A549 (cell line): ENCODE measurements at regions not wholly inside any gene's neighbourhood (a gene's known extent, or its start where the extent isn't known, plus 50 kb on each side); places are given as distances from the start of the nearest gene placed in this dataset.

ENCODE experiments used
- ATAC-seq, 2 experiments: fragments of 200-7000 bp in 1 of 2; fragments of >200 bp in 1 of 2; cut with Nextera tagmentation in 1 of 2; cut with Tn5 transposase in 1 of 2; 3 replicates each; pipeline versions ENCODE4 v1.8.0 to v1.9.1; 2018 to 2020; ENCODE audit warnings: mild to moderate bottlenecking in 1 of 2, moderate library complexity in 1 of 2
- CTCF ChIA-PET: fragments of 300-600 bp; sonication (Branson Sonifier 250); formaldehyde crosslinking; extraction: SDS; loops from one replicate; lab custom pipeline; 2021; ENCODE audit warnings: antibody characterized with exemption, inconsistent platforms; lab: Yijun Ruan, JAX
- POLR2A ChIA-PET: fragments of 350-600 bp; formaldehyde crosslinking; extraction: SDS; loops from one replicate; lab custom pipeline; 2021; ENCODE audit warnings: antibody characterized with exemption, inconsistent platforms; lab: Yijun Ruan, JAX
- DNase-seq, 2 experiments: peaks; one replicate each; pipeline versions ENCODE4 v3.0.0 to v3.0.0-alpha.2; 2011 to 2016; ENCODE audit warnings: low read depth in 1 of 2, low spot score in 1 of 2
- FAIRE-seq: peaks from 2 replicates; lab custom pipeline; 2011; peaks lifted over from hg19 to GRCh38; lab: Jason Lieb, UNC
- H3K27ac ChIP-seq, 2 experiments: fragments of >200 bp; sonication (Bioruptor Twin); formaldehyde crosslinking; 3 replicates each; pipeline ENCODE4 v1.5.1; 2016 to 2017
- H3K4me1 ChIP-seq: fragments of >200 bp; sonication (Bioruptor Twin); formaldehyde crosslinking; 3 replicates; pipeline ENCODE4 v1.6.1; 2016
- H3K4me2 ChIP-seq: fragments of >200 bp; sonication (Bioruptor Twin); formaldehyde crosslinking; 3 replicates; pipeline ENCODE4 v1.6.1; 2016
- H3K4me3 ChIP-seq: fragments of >200 bp; sonication (Bioruptor Twin); formaldehyde crosslinking; 3 replicates; pipeline ENCODE4 v1.5.1; 2016
- H3K9me3 ChIP-seq: fragments of >200 bp; sonication (Bioruptor Twin); formaldehyde crosslinking; 3 replicates; pipeline ENCODE4 v1.6.1; 2016
- BHLHE40 ChIP-seq: IDR thresholded peaks from 2 replicates; pipeline ENCODE4 v1.6.1; 2012; ENCODE audit warnings: low read depth, low read length, inconsistent platforms
- CBX8 ChIP-seq: fragments of 200-600 bp; sonication (generic); IDR thresholded peaks from 2 replicates; pipeline ENCODE4 v1.6.1; 2016
- CHD2 ChIP-seq: fragments of 150-350 bp; IDR thresholded peaks from 2 replicates; pipeline ENCODE4 v1.6.1; 2014; ENCODE audit warnings: low read length; ENCODE audit not compliant: partially characterized antibody
- CHD4 ChIP-seq: fragments of 200-600 bp; sonication (generic); IDR thresholded peaks from 2 replicates; pipeline ENCODE4 v1.6.1; 2016; ENCODE audit warnings: antibody characterized with exemption, mild to moderate bottlenecking, borderline replicate concordance
- E2F6 ChIP-seq: IDR thresholded peaks from 2 replicates; pipeline ENCODE4 v1.6.1; 2012; ENCODE audit warnings: low read depth, borderline replicate concordance
- EHF ChIP-seq: fragments of 250-450 bp; sonication (Bioruptor Pico); IDR thresholded peaks from 2 replicates; pipeline ENCODE4 v1.5.0; 2020; ENCODE audit warnings: mild to moderate bottlenecking
- EHMT2 ChIP-seq: fragments of 200-600 bp; sonication (generic); IDR thresholded peaks from 2 replicates; pipeline ENCODE4 v1.6.1; 2016; ENCODE audit warnings: antibody characterized with exemption, low read depth, mild to moderate bottlenecking, moderate library complexity
- ESRRA ChIP-seq: fragments of 150-350 bp; IDR thresholded peaks from 2 replicates; pipeline ENCODE4 v1.6.1; 2014; ENCODE audit warnings: mild to moderate bottlenecking, low read length, borderline replicate concordance
- FOXS1 ChIP-seq: fragments of 250-450 bp; sonication (Bioruptor Pico); IDR thresholded peaks from 2 replicates; pipeline ENCODE4 v1.5.0; 2020; ENCODE audit warnings: mild to moderate bottlenecking, moderate library complexity
- GATA3 ChIP-seq: IDR thresholded peaks from 2 replicates; pipeline ENCODE4 v1.6.1; 2012; ENCODE audit warnings: borderline replicate concordance
- HEYL ChIP-seq: fragments of 250-450 bp; sonication (Bioruptor Pico); IDR thresholded peaks from 2 replicates; pipeline ENCODE4 v1.8.0; 2021; ENCODE audit warnings: mild to moderate bottlenecking, moderate library complexity
- HOXA7 ChIP-seq: fragments of 250-450 bp; sonication (Bioruptor Pico); IDR thresholded peaks from 2 replicates; pipeline ENCODE4 v1.5.0; 2020; ENCODE audit warnings: mild to moderate bottlenecking, moderate library complexity
- HOXB13 ChIP-seq: fragments of 250-450 bp; sonication (Bioruptor Pico); IDR thresholded peaks from 2 replicates; pipeline ENCODE4 v1.5.0; 2020; ENCODE audit warnings: low read depth, mild to moderate bottlenecking, moderate library complexity
- KDM1A ChIP-seq: fragments of 200-600 bp; sonication (generic); IDR thresholded peaks from 2 replicates; pipeline ENCODE4 v1.6.1; 2016; ENCODE audit warnings: low read depth, mild to moderate bottlenecking
- KDM5A ChIP-seq: fragments of 200-600 bp; sonication (generic); IDR thresholded peaks from 2 replicates; pipeline ENCODE4 v1.6.1; 2016; ENCODE audit warnings: antibody characterized with exemption, mild to moderate bottlenecking
- MAFK ChIP-seq: fragments of 450-650 bp; IDR thresholded peaks from 2 replicates; pipeline ENCODE4 v1.6.1; 2014; ENCODE audit not compliant: partially characterized antibody
- MYC ChIP-seq: IDR thresholded peaks from 2 replicates; pipeline ENCODE4 v1.6.1; 2012; ENCODE audit warnings: mild to moderate bottlenecking, inconsistent platforms, low read length, improper control_type of control experiment, borderline replicate concordance
- NFE2L2 ChIP-seq: fragments of 150-350 bp; conservative IDR thresholded peaks from 2 replicates; pipeline ENCODE4 v1.6.1; 2014; ENCODE audit warnings: low read length
- NPAS2 ChIP-seq: fragments of 250-450 bp; sonication (Bioruptor Pico); IDR thresholded peaks from 2 replicates; pipeline ENCODE4 v1.8.0; 2022; ENCODE audit warnings: mild to moderate bottlenecking, moderate library complexity, borderline replicate concordance
- NR3C1 ChIP-seq: fragments of >200 bp; sonication (Bioruptor Twin); formaldehyde crosslinking; IDR thresholded peaks from 3 replicates; pipeline ENCODE4 v1.6.1; 2017
- POLR2AphosphoS2 ChIP-seq: conservative IDR thresholded peaks from 2 replicates; pipeline ENCODE4 v1.6.1; 2012; ENCODE audit warnings: low read length, improper control_type of control experiment, inconsistent platforms
- RAD21 ChIP-seq, 2 experiments: fragments of >200 bp in 1 of 2; sonication (Bioruptor Twin) in 1 of 2; formaldehyde crosslinking in 1 of 2; IDR thresholded peaks in 1 of 2; conservative IDR thresholded peaks in 1 of 2; 2 replicates in 1 of 2; 3 replicates in 1 of 2; pipeline ENCODE4 v1.6.1; 2012 to 2018; ENCODE audit warnings: inconsistent platforms in 1 of 2
- RARB ChIP-seq: fragments of 250-450 bp; sonication (Bioruptor Pico); IDR thresholded peaks from 2 replicates; pipeline ENCODE4 v1.8.0; 2021; ENCODE audit warnings: mild to moderate bottlenecking, moderate library complexity
- RFX5 ChIP-seq: fragments of 450-650 bp; IDR thresholded peaks from 2 replicates; pipeline ENCODE4 v1.7.1; 2014; ENCODE audit warnings: antibody characterized with exemption, mild to moderate bottlenecking, moderate library complexity
- RNF2 ChIP-seq: fragments of 200-600 bp; sonication (generic); IDR thresholded peaks from 2 replicates; pipeline ENCODE4 v1.6.1; 2016; ENCODE audit warnings: low read depth, mild to moderate bottlenecking, antibody characterized with exemption, moderate library complexity, borderline replicate concordance
- TP53 ChIP-seq: fragments of 250-450 bp; sonication (Bioruptor Pico); IDR thresholded peaks from 2 replicates; pipeline ENCODE4 v1.5.0; 2021; ENCODE audit warnings: mild to moderate bottlenecking, moderate library complexity
- ZC3H11A ChIP-seq: fragments of 450-650 bp; IDR thresholded peaks from 2 replicates; pipeline ENCODE4 v1.6.1; 2014; ENCODE audit warnings: antibody characterized with exemption, mild to moderate bottlenecking
- ZFP36 ChIP-seq: fragments of 450-650 bp; IDR thresholded peaks from 2 replicates; pipeline ENCODE4 v1.6.1; 2014; ENCODE audit warnings: borderline replicate concordance; ENCODE audit not compliant: partially characterized antibody
- ZNF302 ChIP-seq: fragments of 250-450 bp; sonication (Bioruptor Pico); IDR thresholded peaks from 2 replicates; pipeline ENCODE4 v1.9.0; 2021; ENCODE audit warnings: inconsistent platforms, mild to moderate bottlenecking, moderate library complexity
- ZSCAN20 ChIP-seq: fragments of 250-450 bp; sonication (Bioruptor Pico); IDR thresholded peaks from 2 replicates; pipeline ENCODE4 v1.8.0; 2022; ENCODE audit warnings: mild to moderate bottlenecking, moderate library complexity
- WGBS: methylation state at CpG from one replicate; pipeline ENCODE4 v1.1.6; 2017; ENCODE audit errors: missing lambda C conversion rate; 5-methylcytosine and 5-hydroxymethylcytosine counted together

- Histone ChIP-seq H3K27ac (no peak overlapping the region), H3K4me2 (no peak overlapping the region), H3K9me3 (no peaks in the 10 kb centered on the region), H3K4me3 (no peak overlapping the region), H3K4me1 (no peaks in the 10 kb centered on the region)
- WGBS: 82% methylated on average over 1 of the region's 1 CpG
- ChIA-PET CTCF (no interaction called here), POLR2A (no interaction called here)
- ATAC-seq: no peak
- TF ChIP-seq ZSCAN20 (CRISPR knock-in tag) (no peak), KDM1A (no peak), RAD21 (conservative IDR thresholded peaks at IDR 0.05 in 1 of 2, IDR thresholded peaks at IDR 0.05 in 1 of 2) (no peak), RNF2 (no peak), EHMT2 (no peak), ZFP36 (no peak), ESRRA (no peak), KDM5A (no peak), NR3C1 (no peak), CHD4 (no peak), BHLHE40 (no peak), MYC (no peak), POLR2AphosphoS2 (no peak), EHF (CRISPR knock-in tag) (no peak), HEYL (CRISPR knock-in tag) (no peak), ZNF302 (CRISPR knock-in tag) (no peak), NFE2L2 (no peak)
- DNase-seq: no peak
- FAIRE-seq: no peak
Measured at GRCh38 chr1:58997637-58998036, 213.8 kb upstream of the JUN start.

- Histone ChIP-seq H3K27ac (no peak overlapping the region), H3K4me3 (no peak overlapping the region), H3K4me2 (no peak overlapping the region), H3K9me3 (no peaks in the 10 kb centered on the region), H3K4me1 (no peaks in the 10 kb centered on the region)
- no peak for ATAC-seq
- TF ChIP-seq ZFP36 (no peak), EHF (CRISPR knock-in tag) (no peak), FOXS1 (no peak), GATA3 (no peak), RNF2 (no peak), HOXB13 (CRISPR knock-in tag) (no peak), NPAS2 (no peak), BHLHE40 (no peak), CHD2 (no peak), HEYL (CRISPR knock-in tag) (no peak), RFX5 (no peak), TP53 (no peak)
- ChIA-PET POLR2A (no interaction called here), CTCF (interaction anchor here (1.2 kb wide), 1 partner anchor 8 kb away, joined by 3 read pairs; no protein-coding TSS in a partner anchor)
- FAIRE-seq: no peak
- DNase-seq: no peak
- WGBS: 89% methylated on average over 8 of the region's 8 CpGs
Measured at GRCh38 chr1:58999676-59000075, 215.8 kb upstream of the JUN start.

- ATAC-seq (no peak), DNase-seq (no peak), FAIRE-seq (no peak)
- Histone ChIP-seq H3K4me2 (no peak overlapping the region), H3K9me3 (no peaks in the 10 kb centered on the region), H3K27ac (no peak overlapping the region), H3K4me3 (no peak overlapping the region), H3K4me1 (no peaks in the 10 kb centered on the region)
- TF ChIP-seq ZC3H11A (no peak), RAD21 (conservative IDR thresholded peaks at IDR 0.05 in 1 of 2, IDR thresholded peaks at IDR 0.05 in 1 of 2) (no peak), HOXA7 (CRISPR knock-in tag) (no peak), HEYL (CRISPR knock-in tag) (no peak), RARB (CRISPR knock-in tag) (no peak), E2F6 (no peak), CBX8 (no peak), MAFK (no peak)
- ChIA-PET POLR2A (no interaction called here), CTCF (interaction anchor here (0.7 kb wide), 2 partner anchors 8 to 214 kb away, joined by 3 read pairs; no protein-coding TSS in a partner anchor)
- 64% methylated on average over 2 of the region's 2 CpGs for WGBS
Measured at GRCh38 chr1:59004755-59005154, 220.9 kb upstream of the JUN start.
